ENCODE measurements at regions not wholly inside any gene's neighbourhood (a gene's known extent, or its start where the extent isn't known, plus 50 kb on each side); places are given as distances from the start of the nearest gene placed in this dataset.

GRCh38 chr13:65650321-65650720 is 1579.8 kb downstream of the PCDH9 start:
- H3K9me3 Mint-ChIP-seq (ENCODE audit: low read depth), result no peaks in the 10 kb centered on the region
- H3K36me3 Mint-ChIP-seq (ENCODE audit: low read depth), result no peaks in the 10 kb centered on the region
- H3K27me3 Mint-ChIP-seq (ENCODE audit: low read depth), result no peaks in the 10 kb centered on the region
- DNase-seq (ENCODE audit: low spot score), result no peak
- H3K27ac Mint-ChIP-seq (ENCODE audit: unreplicated experiment), result no peak overlapping the region
- TF ChIP-seq, protein P1, sequence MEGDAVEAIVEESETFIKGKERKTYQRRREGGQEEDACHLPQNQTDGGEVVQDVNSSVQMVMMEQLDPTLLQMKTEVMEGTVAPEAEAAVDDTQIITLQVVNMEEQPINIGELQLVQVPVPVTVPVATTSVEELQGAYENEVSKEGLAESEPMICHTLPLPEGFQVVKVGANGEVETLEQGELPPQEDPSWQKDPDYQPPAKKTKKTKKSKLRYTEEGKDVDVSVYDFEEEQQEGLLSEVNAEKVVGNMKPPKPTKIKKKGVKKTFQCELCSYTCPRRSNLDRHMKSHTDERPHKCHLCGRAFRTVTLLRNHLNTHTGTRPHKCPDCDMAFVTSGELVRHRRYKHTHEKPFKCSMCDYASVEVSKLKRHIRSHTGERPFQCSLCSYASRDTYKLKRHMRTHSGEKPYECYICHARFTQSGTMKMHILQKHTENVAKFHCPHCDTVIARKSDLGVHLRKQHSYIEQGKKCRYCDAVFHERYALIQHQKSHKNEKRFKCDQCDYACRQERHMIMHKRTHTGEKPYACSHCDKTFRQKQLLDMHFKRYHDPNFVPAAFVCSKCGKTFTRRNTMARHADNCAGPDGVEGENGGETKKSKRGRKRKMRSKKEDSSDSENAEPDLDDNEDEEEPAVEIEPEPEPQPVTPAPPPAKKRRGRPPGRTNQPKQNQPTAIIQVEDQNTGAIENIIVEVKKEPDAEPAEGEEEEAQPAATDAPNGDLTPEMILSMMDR (IDR thresholded peaks at IDR 0.05), result no peak
- H3K4me1 Mint-ChIP-seq (ENCODE audit: low read depth), result peaks cover 5% of the 10 kb centered on the region
- H3K4me3 Mint-ChIP-seq (ENCODE audit: unreplicated experiment), result no peak overlapping the region

DNA sequence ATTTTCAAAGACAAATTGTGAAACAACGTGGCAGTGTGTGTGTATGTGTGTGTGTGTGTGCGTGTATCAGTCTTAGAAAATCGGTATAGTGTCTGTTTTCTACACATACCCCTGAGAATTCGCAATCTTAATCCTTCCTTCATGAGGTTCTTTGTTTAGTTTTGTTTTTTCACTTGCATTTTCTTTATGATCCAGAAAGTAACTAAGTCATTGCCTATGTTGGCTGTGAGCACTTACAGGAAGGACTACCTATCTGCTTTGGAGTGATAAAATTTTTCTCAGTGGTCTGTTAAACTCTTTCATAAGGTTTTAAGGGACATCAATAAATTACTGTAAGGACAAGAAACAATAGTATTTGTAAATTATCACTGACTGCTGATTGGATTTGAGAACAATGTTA is 1587.1 kb downstream of the PCDH9 start:
- DNase-seq (ENCODE audit: low spot score), result no peak
- H3K9me3 Mint-ChIP-seq (ENCODE audit: low read depth), result no peaks in the 10 kb centered on the region
- no peak overlapping the region for H3K27ac Mint-ChIP-seq (ENCODE audit: unreplicated experiment)
- no peaks in the 10 kb centered on the region for H3K27me3 Mint-ChIP-seq (ENCODE audit: low read depth)
- no peaks in the 10 kb centered on the region for H3K4me1 Mint-ChIP-seq (ENCODE audit: low read depth)
- no peak overlapping the region for H3K4me3 Mint-ChIP-seq (ENCODE audit: unreplicated experiment)
- TF ChIP-seq, protein P1 (IDR thresholded peaks at IDR 0.05), result no peak
- H3K36me3 Mint-ChIP-seq (ENCODE audit: low read depth), result no peaks in the 10 kb centered on the region

DNA sequence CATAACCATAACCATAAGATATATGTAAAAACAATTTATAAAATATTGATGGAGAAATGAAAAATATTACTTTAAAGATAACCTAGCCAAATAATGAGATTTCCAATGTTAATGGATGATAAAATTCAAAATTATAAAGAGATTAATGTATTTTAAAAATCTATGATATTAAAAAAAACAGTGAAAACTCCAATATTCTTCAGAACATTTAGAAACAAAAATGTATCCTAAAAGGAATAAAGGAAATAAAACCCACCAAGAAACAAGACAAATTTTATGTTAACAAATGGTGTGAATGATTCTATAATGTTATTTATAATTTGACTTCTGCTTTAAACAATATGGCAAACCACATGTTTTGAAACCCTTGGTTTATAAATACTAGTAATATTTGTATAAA is 1587.8 kb downstream of the PCDH9 start:
- Mint-ChIP-seq H3K4me3 (ENCODE audit: unreplicated experiment) (no peak overlapping the region), H3K4me1 (ENCODE audit: low read depth) (no peaks in the 10 kb centered on the region), H3K36me3 (ENCODE audit: low read depth) (no peaks in the 10 kb centered on the region), H3K27me3 (ENCODE audit: low read depth) (no peaks in the 10 kb centered on the region), H3K9me3 (ENCODE audit: low read depth) (no peaks in the 10 kb centered on the region), H3K27ac (ENCODE audit: unreplicated experiment) (no peak overlapping the region)
- TF ChIP-seq, protein P1 (IDR thresholded peaks at IDR 0.05), result no peak
- no peak for DNase-seq (ENCODE audit: low spot score)

DNA sequence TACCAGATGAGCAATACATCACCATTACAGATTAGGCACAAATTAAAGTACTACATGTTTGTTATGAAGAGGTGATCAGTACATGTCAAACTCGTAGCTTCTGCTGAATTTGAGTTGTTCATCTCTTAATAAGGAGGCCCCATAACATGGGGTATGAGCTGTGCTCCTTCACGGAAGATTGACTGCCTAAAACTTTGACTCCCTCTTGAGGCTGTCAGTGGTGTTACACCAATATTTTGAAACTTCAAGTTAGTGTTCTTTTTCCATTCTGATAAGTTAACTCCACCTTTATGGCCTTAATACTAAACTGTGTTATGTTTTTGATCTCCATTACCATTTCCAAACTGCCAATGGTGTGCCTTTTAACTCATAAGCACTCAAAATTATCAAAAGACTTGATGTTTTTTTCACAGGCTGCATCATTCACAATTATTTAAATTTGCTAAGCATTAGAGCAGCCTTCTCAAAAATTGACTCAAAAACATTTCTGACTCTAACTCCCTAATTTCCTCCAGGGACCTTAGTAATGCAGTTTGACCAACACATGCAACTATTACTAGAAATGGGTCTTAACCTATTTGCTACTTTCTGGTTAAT is 1591.5 kb downstream of the PCDH9 start:
- Mint-ChIP-seq H3K4me3 (ENCODE audit: unreplicated experiment) (no peak overlapping the region), H3K9me3 (ENCODE audit: low read depth) (no peaks in the 10 kb centered on the region), H3K27ac (ENCODE audit: unreplicated experiment) (no peak overlapping the region), H3K4me1 (ENCODE audit: low read depth) (no peaks in the 10 kb centered on the region), H3K27me3 (ENCODE audit: low read depth) (no peaks in the 10 kb centered on the region), H3K36me3 (ENCODE audit: low read depth) (no peaks in the 10 kb centered on the region)
- no peak for DNase-seq (ENCODE audit: low spot score)
- TF ChIP-seq, protein P1 (IDR thresholded peaks at IDR 0.05), result peak; percentile 96

DNA sequence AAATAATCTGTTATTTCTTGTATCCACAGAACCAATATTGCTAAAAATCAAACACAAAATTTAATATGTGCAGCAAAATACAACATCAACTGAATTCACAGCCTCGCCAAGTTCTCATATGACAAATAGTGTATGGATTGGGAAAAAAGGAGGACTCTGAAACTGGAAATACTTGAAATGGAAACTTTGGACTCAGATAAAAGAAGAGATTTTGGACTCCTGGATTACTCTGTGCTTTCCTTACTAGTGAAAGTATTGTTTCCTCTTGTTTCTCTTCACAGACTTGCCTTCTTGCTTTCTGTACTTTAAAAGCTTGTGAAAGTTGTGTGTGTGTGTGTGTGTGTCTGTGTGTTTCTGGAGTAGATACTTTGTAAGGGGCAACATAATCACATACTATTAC is 1596.3 kb downstream of the PCDH9 start:
- Mint-ChIP-seq H3K4me1 (ENCODE audit: low read depth) (peaks cover 3% of the 10 kb centered on the region), H3K27me3 (ENCODE audit: low read depth) (no peaks in the 10 kb centered on the region), H3K9me3 (ENCODE audit: low read depth) (no peaks in the 10 kb centered on the region), H3K27ac (ENCODE audit: unreplicated experiment) (no peak overlapping the region), H3K4me3 (ENCODE audit: unreplicated experiment) (no peak overlapping the region), H3K36me3 (ENCODE audit: low read depth) (no peaks in the 10 kb centered on the region)
- DNase-seq (ENCODE audit: low spot score), result no peak
- TF ChIP-seq, protein P1 (IDR thresholded peaks at IDR 0.05), result no peak
